HCT116 (cell line): ENCODE measurements at regions not wholly inside any gene's neighbourhood (a gene's known extent, or its start where the extent isn't known, plus 50 kb on each side); places are given as distances from the start of the nearest gene placed in this dataset.

ENCODE experiments used
- ATAC-seq: fragments of 200-7000 bp; cut with Tn5 transposase; 2 replicates; pipeline ENCODE4 v1.9.1; 2020; ENCODE audit warnings: mild to moderate bottlenecking, moderate library complexity
- BruUV-seq: library from RNA; stranded (reverse); fragments of 400-500 nt; replicated peaks from 2 replicates; lab custom pipeline; 2021; lab: Mats Ljungman, UMichigan
- CTCF ChIA-PET: fragments of 300-600 bp; sonication (Branson Sonifier 250); formaldehyde crosslinking; loops from one replicate; lab custom pipeline; 2021; ENCODE audit warnings: antibody characterized with exemption; lab: Charles Lee
- POLR2A ChIA-PET: fragments of 300-600, 350-600 bp; sonication (Branson Sonifier 250); formaldehyde crosslinking; loops from one replicate; lab custom pipeline; 2021; ENCODE audit warnings: antibody characterized with exemption; lab: Charles Lee
- RAD21 ChIA-PET, 2 experiments: fragments of 300-600 bp; sonication (Branson Sonifier 250); formaldehyde crosslinking; loops; one replicate each; lab custom pipeline; 2023; ENCODE audit warnings: low total read pairs in 2 of 2; ENCODE audit not compliant: uncharacterized antibody in 2 of 2, unreplicated experiment in 2 of 2, low non-redundant PET in 1 of 2; lab: Charles Lee
- DNase-seq: peaks from one replicate; pipeline ENCODE4 v3.0.0-alpha.2; 2010; ENCODE audit warnings: low read depth, low spot score
- H2AFZ ChIP-seq: fragments of 200-600 bp; shearing (Covaris generic), sonication (generic); 2 replicates; pipeline ENCODE4 v1.6.1; 2017; ENCODE audit warnings: low read depth, mixed run types, mixed read lengths, antibody characterized with exemption, low read length; ENCODE audit not compliant: poor library complexity, severe bottlenecking
- H3K27ac ChIP-seq: 2 replicates; pipeline ENCODE4 v1.5.1; 2012; ENCODE audit warnings: low read depth, low read length
- H3K27me3 ChIP-seq: fragments of 200-600 bp; sonication (generic); 2 replicates; pipeline ENCODE4 v1.6.1; 2016; ENCODE audit warnings: mixed run types, low read length, mixed read lengths; ENCODE audit not compliant: insufficient read depth
- H3K36me3 ChIP-seq, 2 experiments: fragments of 200-500 bp in 1 of 2; fragments of 200-600 bp in 1 of 2; sonication (Bioruptor generic) in 1 of 2; sonication (generic) in 1 of 2; 2 replicates each; pipeline versions ENCODE4 v1.5.1 to v1.6.1; 2014 to 2016; ENCODE audit warnings: low read length in 2 of 2, inconsistent platforms in 1 of 2, mixed read lengths in 1 of 2, mixed run types in 1 of 2; ENCODE audit not compliant: insufficient read depth in 2 of 2, control insufficient read depth in 1 of 2
- H3K4me1 ChIP-seq, 2 experiments: fragments of 200-600 bp in 1 of 2; sonication (generic) in 1 of 2; 2 replicates each; pipeline versions ENCODE4 v1.5.1 to v1.6.1; 2012 to 2017; ENCODE audit warnings: low read length in 2 of 2, inconsistent platforms in 1 of 2, mild to moderate bottlenecking in 1 of 2, mixed read lengths in 1 of 2, mixed run types in 1 of 2, moderate library complexity in 1 of 2; ENCODE audit not compliant: insufficient read depth in 2 of 2, control insufficient read depth in 1 of 2
- H3K4me2 ChIP-seq: fragments of 200-600 bp; sonication (generic); 2 replicates; pipeline ENCODE4 v1.6.1; 2017; ENCODE audit warnings: mixed run types, low read length, mixed read lengths
- H3K4me3 ChIP-seq, 2 experiments: fragments of 200-600 bp in 1 of 2; sonication (generic) in 1 of 2; replicated peaks in 1 of 2; 2 replicates each; pipeline ENCODE4 v1.5.1; 2011 to 2016; ENCODE audit warnings: low read length in 2 of 2, control low read depth in 1 of 2, low read depth in 1 of 2, mild to moderate bottlenecking in 1 of 2, mixed read lengths in 1 of 2, mixed run types in 1 of 2
- H3K79me2 ChIP-seq: fragments of 200-600 bp; sonication (generic); 2 replicates; pipeline ENCODE4 v1.6.1; 2017; ENCODE audit warnings: mild to moderate bottlenecking, mixed run types, low read length, moderate library complexity, mixed read lengths; ENCODE audit not compliant: insufficient read depth
- H3K9ac ChIP-seq: fragments of 200-600 bp; sonication (generic); 2 replicates; pipeline ENCODE4 v1.6.1; 2016; ENCODE audit warnings: low read length, mixed read lengths
- H3K9me2 ChIP-seq: fragments of 200-600 bp; sonication (generic), shearing (Covaris generic); 2 replicates; pipeline ENCODE4 v1.6.1; 2017; ENCODE audit warnings: mixed run types, mild to moderate bottlenecking, moderate library complexity; ENCODE audit not compliant: insufficient read depth
- H3K9me3 ChIP-seq, 2 experiments: fragments of 200-500 bp in 1 of 2; fragments of 200-600 bp in 1 of 2; sonication (Bioruptor generic) in 1 of 2; sonication (generic) in 1 of 2; 2 replicates each; pipeline ENCODE4 v1.6.1; 2014 to 2017; ENCODE audit warnings: low read length in 2 of 2, mixed read lengths in 2 of 2, inconsistent platforms in 1 of 2, low read depth in 1 of 2, mild to moderate bottlenecking in 1 of 2, mixed run types in 1 of 2, moderate library complexity in 1 of 2; ENCODE audit not compliant: control insufficient read depth in 1 of 2, insufficient read depth in 1 of 2
- H4K20me1 ChIP-seq: fragments of 200-600 bp; sonication (generic), shearing (Covaris generic); 2 replicates; pipeline ENCODE4 v1.6.1; 2017; ENCODE audit warnings: mixed run types, mild to moderate bottlenecking, moderate library complexity; ENCODE audit not compliant: insufficient read depth
- CBX3 ChIP-seq: IDR thresholded peaks from 2 replicates; pipeline ENCODE4 v1.6.1; 2012; ENCODE audit warnings: low read depth
- CEBPB ChIP-seq: IDR thresholded peaks from 2 replicates; pipeline ENCODE4 v1.6.1; 2012; ENCODE audit warnings: low read depth
- EGR1 ChIP-seq: IDR thresholded peaks from 2 replicates; pipeline ENCODE4 v1.6.1; 2012; ENCODE audit warnings: low read depth
- ELF1 ChIP-seq: IDR thresholded peaks from 2 replicates; pipeline ENCODE4 v1.6.1; 2012; ENCODE audit warnings: low read depth, borderline replicate concordance
- FOSL1 ChIP-seq: IDR thresholded peaks from 2 replicates; pipeline ENCODE4 v1.6.1; 2012; ENCODE audit warnings: low read depth
- POLR2A ChIP-seq: IDR thresholded peaks from 2 replicates; pipeline ENCODE4 v1.7.0; 2011; ENCODE audit warnings: borderline replicate concordance; ENCODE audit not compliant: insufficient read depth, insufficient read length; ENCODE audit errors: extremely low read depth
- POLR2AphosphoS5 ChIP-seq: IDR thresholded peaks from 2 replicates; pipeline ENCODE4 v1.6.1; 2011; ENCODE audit warnings: mild to moderate bottlenecking, low read depth, low read length, moderate library complexity
- RAD21 ChIP-seq: IDR thresholded peaks from 2 replicates; pipeline ENCODE4 v1.6.1; 2012; ENCODE audit warnings: low read depth, mild to moderate bottlenecking
- SIN3A ChIP-seq: IDR thresholded peaks from 2 replicates; pipeline ENCODE4 v1.6.1; 2012; ENCODE audit warnings: low read depth
- SP1 ChIP-seq: IDR thresholded peaks from 2 replicates; pipeline ENCODE4 v1.6.1; 2012; ENCODE audit warnings: low read depth
- SRF ChIP-seq: IDR thresholded peaks from 2 replicates; pipeline ENCODE4 v1.6.1; 2012; ENCODE audit warnings: low read depth
- YY1 ChIP-seq: IDR thresholded peaks from 2 replicates; pipeline ENCODE4 v1.6.1; 2011; ENCODE audit warnings: low read length, low read depth, moderate library complexity, mild to moderate bottlenecking; ENCODE audit not compliant: insufficient replicate concordance; ENCODE audit errors: extremely low read depth
- ZFX ChIP-seq: fragments of 450-650 bp; IDR thresholded peaks from 2 replicates; pipeline ENCODE4 v1.6.1; 2017
- intact Hi-C: fragments of 100-400 bp; cut with micrococcal nuclease; formaldehyde crosslinking; loops from 2 replicates; pipeline ENCODE4 v1.10.0; 2022
- TF ChIP-seq, protein P1 (sequence below): IDR thresholded peaks from 2 replicates; pipeline ENCODE4 v1.6.1; 2011; ENCODE audit warnings: mild to moderate bottlenecking, low read length, moderate library complexity; ENCODE audit not compliant: insufficient replicate concordance; ENCODE audit errors: extremely low read depth
- TF ChIP-seq, protein P2 (sequence below): IDR thresholded peaks from 2 replicates; pipeline ENCODE4 v1.6.1; 2012
- TF ChIP-seq, protein P3 (sequence below): IDR thresholded peaks from 2 replicates; pipeline ENCODE4 v1.6.1; 2012
- TF ChIP-seq, protein P4 (sequence below), 3 experiments: fragments of 200-600 bp in 1 of 3; sonication (generic) in 1 of 3; IDR thresholded peaks in 2 of 3; conservative IDR thresholded peaks in 1 of 3; 2 replicates each; pipeline ENCODE4 v1.5.1; 2012 to 2017; ENCODE audit warnings: low read depth in 2 of 3, low read length in 2 of 3, antibody characterized with exemption in 1 of 3, borderline replicate concordance in 1 of 3, control low read depth in 1 of 3, mild to moderate bottlenecking in 1 of 3, mixed read lengths in 1 of 3, mixed run types in 1 of 3, moderate library complexity in 1 of 3; ENCODE audit not compliant: insufficient read depth in 1 of 3

DNA sequence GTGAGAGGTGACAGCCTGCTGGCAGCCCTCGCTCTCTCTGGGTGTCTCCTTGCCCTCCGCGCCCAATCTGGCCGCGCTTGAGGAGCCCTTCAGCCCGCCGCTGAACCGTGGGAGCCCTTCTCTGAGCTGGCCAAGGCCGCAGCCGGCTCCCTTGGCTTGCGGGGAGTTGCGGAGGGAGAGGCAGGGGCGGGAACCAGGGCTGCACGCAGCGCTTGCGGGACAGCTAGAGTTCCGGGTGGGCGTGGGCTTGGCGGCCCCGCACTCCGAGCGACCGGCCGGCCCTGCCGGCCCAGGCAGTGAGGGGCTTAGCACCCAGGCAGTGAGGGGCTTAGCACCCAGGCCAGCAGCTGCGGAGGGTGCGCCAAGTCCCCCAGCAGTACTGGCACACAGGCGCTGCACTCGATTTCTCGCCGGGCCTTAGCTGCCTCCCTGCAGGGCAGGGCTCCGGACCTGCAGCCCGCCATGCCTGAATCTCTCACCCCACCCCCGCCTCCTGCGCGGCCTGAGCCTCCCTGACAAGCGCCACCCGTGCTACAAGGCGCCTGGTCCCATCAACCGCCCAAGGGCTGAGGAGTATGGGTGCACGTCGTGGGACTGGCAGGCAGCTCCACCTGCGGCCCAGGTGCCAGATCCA is 1526.1 kb downstream of the FAM181B start:
- no peaks in the 10 kb centered on the region for H3K9me2 ChIP-seq
- H3K36me3 ChIP-seq = no peaks in the 10 kb centered on the region
- no peak overlapping the region for H3K9ac ChIP-seq
- no peak overlapping the region for H3K4me2 ChIP-seq
- no peak overlapping the region for H3K4me3 ChIP-seq
- H3K27ac ChIP-seq = no peak overlapping the region
- POLR2A ChIA-PET = no interaction called here
- H2AFZ ChIP-seq = no peak overlapping the region
- no peak for DNase-seq
- no TSS peak for BruUV-seq
- H4K20me1 ChIP-seq = no peaks in the 10 kb centered on the region
- peaks cover 0 to 9% of the 10 kb centered on the region in 2 experiments; a peak in 2 of 4 replicates for H3K9me3 ChIP-seq
- CTCF ChIA-PET = no interaction called here
- no peaks in the 10 kb centered on the region for H3K79me2 ChIP-seq
- H3K27me3 ChIP-seq = no peaks in the 10 kb centered on the region
- TF ChIP-seq POLR2A (no peak), CEBPB (no peak), YY1 (no peak), SP1 (no peak), ZFX (no peak), ELF1 (no peak), CBX3 (no peak), SRF (no peak), FOSL1 (no peak), SIN3A (no peak), RAD21 (no peak), POLR2AphosphoS5 (no peak), EGR1 (no peak)
- TF ChIP-seq, protein P1, sequence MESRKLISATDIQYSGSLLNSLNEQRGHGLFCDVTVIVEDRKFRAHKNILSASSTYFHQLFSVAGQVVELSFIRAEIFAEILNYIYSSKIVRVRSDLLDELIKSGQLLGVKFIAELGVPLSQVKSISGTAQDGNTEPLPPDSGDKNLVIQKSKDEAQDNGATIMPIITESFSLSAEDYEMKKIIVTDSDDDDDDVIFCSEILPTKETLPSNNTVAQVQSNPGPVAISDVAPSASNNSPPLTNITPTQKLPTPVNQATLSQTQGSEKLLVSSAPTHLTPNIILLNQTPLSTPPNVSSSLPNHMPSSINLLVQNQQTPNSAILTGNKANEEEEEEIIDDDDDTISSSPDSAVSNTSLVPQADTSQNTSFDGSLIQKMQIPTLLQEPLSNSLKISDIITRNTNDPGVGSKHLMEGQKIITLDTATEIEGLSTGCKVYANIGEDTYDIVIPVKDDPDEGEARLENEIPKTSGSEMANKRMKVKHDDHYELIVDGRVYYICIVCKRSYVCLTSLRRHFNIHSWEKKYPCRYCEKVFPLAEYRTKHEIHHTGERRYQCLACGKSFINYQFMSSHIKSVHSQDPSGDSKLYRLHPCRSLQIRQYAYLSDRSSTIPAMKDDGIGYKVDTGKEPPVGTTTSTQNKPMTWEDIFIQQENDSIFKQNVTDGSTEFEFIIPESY = no peak
- TF ChIP-seq, protein P2, sequence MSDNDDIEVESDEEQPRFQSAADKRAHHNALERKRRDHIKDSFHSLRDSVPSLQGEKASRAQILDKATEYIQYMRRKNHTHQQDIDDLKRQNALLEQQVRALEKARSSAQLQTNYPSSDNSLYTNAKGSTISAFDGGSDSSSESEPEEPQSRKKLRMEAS = no peak
- TF ChIP-seq, protein P3, sequence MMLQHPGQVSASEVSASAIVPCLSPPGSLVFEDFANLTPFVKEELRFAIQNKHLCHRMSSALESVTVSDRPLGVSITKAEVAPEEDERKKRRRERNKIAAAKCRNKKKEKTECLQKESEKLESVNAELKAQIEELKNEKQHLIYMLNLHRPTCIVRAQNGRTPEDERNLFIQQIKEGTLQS = no peak
- TF ChIP-seq, protein P4, sequence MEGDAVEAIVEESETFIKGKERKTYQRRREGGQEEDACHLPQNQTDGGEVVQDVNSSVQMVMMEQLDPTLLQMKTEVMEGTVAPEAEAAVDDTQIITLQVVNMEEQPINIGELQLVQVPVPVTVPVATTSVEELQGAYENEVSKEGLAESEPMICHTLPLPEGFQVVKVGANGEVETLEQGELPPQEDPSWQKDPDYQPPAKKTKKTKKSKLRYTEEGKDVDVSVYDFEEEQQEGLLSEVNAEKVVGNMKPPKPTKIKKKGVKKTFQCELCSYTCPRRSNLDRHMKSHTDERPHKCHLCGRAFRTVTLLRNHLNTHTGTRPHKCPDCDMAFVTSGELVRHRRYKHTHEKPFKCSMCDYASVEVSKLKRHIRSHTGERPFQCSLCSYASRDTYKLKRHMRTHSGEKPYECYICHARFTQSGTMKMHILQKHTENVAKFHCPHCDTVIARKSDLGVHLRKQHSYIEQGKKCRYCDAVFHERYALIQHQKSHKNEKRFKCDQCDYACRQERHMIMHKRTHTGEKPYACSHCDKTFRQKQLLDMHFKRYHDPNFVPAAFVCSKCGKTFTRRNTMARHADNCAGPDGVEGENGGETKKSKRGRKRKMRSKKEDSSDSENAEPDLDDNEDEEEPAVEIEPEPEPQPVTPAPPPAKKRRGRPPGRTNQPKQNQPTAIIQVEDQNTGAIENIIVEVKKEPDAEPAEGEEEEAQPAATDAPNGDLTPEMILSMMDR (IDR thresholded peaks at IDR 0.05 in 2 of 3, conservative IDR thresholded peaks at IDR 0.05 in 1 of 3; ENCODE audit: borderline replicate concordance in 1 of 3, insufficient read depth in 1 of 3, low read depth in 2 of 3, low read length in 2 of 3) = no peak
- TF ChIP-seq, all 23 proteins: peak for 0
- H3K4me1 ChIP-seq = no peaks in the 10 kb centered on the region
- RAD21 ChIA-PET = no interaction called here
- no peak for ATAC-seq
- intact Hi-C loops = no loop called here
